ENCODE measurements at regions not wholly inside any gene's neighbourhood (a gene's known extent, or its start where the extent isn't known, plus 50 kb on each side); places are given as distances from the start of the nearest gene placed in this dataset.

- H3K27ac Mint-ChIP-seq, result no peak overlapping the region
- no peaks in the 10 kb centered on the region for H3K4me1 Mint-ChIP-seq
- CTCF ChIA-PET, result no interaction called here
- TF ChIP-seq STAT6 (CRISPR knock-in tag; conservative IDR thresholded peaks at IDR 0.05; ENCODE audit: low read depth) (no peak), IRF1 (CRISPR knock-in tag; IDR thresholded peaks at IDR 0.05) (no peak), ZNF219 (CRISPR knock-in tag; IDR thresholded peaks at IDR 0.05; ENCODE audit: borderline replicate concordance) (no peak), NR2C2 (CRISPR knock-in tag; IDR thresholded peaks at IDR 0.05) (no peak), NR1H2 (CRISPR knock-in tag; IDR thresholded peaks at IDR 0.05) (no peak), E2F5 (CRISPR knock-in tag; IDR thresholded peaks at IDR 0.05) (no peak), HMGA2 (CRISPR knock-in tag; IDR thresholded peaks at IDR 0.05) (no peak), FOXK1 (CRISPR knock-in tag; IDR thresholded peaks at IDR 0.05) (no peak), ARID4B (CRISPR knock-in tag; IDR thresholded peaks at IDR 0.05; ENCODE audit: borderline replicate concordance) (no peak), NFE2L1 (CRISPR knock-in tag; IDR thresholded peaks at IDR 0.05) (no peak), ERG (CRISPR knock-in tag; IDR thresholded peaks at IDR 0.05) (no peak), SP1 (CRISPR knock-in tag; conservative IDR thresholded peaks at IDR 0.05) (no peak), GABPB1 (CRISPR knock-in tag; IDR thresholded peaks at IDR 0.05) (no peak), CREB1 (CRISPR knock-in tag; IDR thresholded peaks at IDR 0.05) (no peak), FOXP4 (CRISPR knock-in tag; IDR thresholded peaks at IDR 0.05) (no peak), NFATC4 (CRISPR knock-in tag; IDR thresholded peaks at IDR 0.05) (no peak), SMAD3 (CRISPR knock-in tag; IDR thresholded peaks at IDR 0.05; ENCODE audit: borderline replicate concordance) (no peak), AR (CRISPR knock-in tag; IDR thresholded peaks at IDR 0.05) (no peak)
- no peaks in the 10 kb centered on the region for H3K27me3 Mint-ChIP-seq (ENCODE audit: low read depth)
- no peaks in the 10 kb centered on the region for H3K9me3 Mint-ChIP-seq
- H3K36me3 Mint-ChIP-seq, result no peaks in the 10 kb centered on the region
- no peak overlapping the region for H3K4me3 Mint-ChIP-seq
- DNase-seq (ENCODE audit: low spot score) (no peak), ATAC-seq (no peak)
- POLR2A ChIA-PET, result no interaction called here
Measured at GRCh38 chr15:97600190-97600589, 360.3 kb upstream of the ARRDC4 start.

All from WTC11 (cell line).